SJSA1 (cell line): ENCODE measurements at regions not wholly inside any gene's neighbourhood (a gene's known extent, or its start where the extent isn't known, plus 50 kb on each side); places are given as distances from the start of the nearest gene placed in this dataset.

Experiments
- DNase-seq, 2 experiments: peaks; one replicate each; pipeline ENCODE4 v3.0.0-alpha.2; 2015 to 2020; ENCODE audit warnings: low spot score in 2 of 2, low read depth in 1 of 2
- H3K27ac ChIP-seq: fragments of 250-450 bp; sonication (Bioruptor Pico); 2 replicates; pipeline ENCODE4 v1.5.1; 2020; ENCODE audit warnings: mild to moderate bottlenecking, moderate library complexity
- H3K27me3 ChIP-seq: fragments of 250-450 bp; sonication (Bioruptor Pico); replicated peaks from 2 replicates; pipeline ENCODE4 v1.5.1; 2020; ENCODE audit warnings: mild to moderate bottlenecking, moderate library complexity
- H3K36me3 ChIP-seq: fragments of 250-450 bp; sonication (Bioruptor Pico); 2 replicates; pipeline ENCODE4 v1.5.1; 2020; ENCODE audit warnings: mild to moderate bottlenecking
- H3K4me1 ChIP-seq: fragments of 250-450 bp; sonication (Bioruptor Pico); replicated peaks from 2 replicates; pipeline ENCODE4 v1.6.1; 2021; ENCODE audit warnings: mild to moderate bottlenecking
- H3K4me3 ChIP-seq: fragments of 250-450 bp; sonication (Bioruptor Pico); 2 replicates; pipeline ENCODE4 v1.5.1; 2020; ENCODE audit warnings: mild to moderate bottlenecking
- H3K9me3 ChIP-seq: fragments of 250-450 bp; sonication (Bioruptor Pico); replicated peaks from 2 replicates; pipeline ENCODE4 v1.5.1; 2020; ENCODE audit warnings: mild to moderate bottlenecking

- no peaks in the 10 kb centered on the region for H3K36me3 ChIP-seq
- H3K4me3 ChIP-seq: no peak overlapping the region
- no peaks in the 10 kb centered on the region for H3K27me3 ChIP-seq
- DNase-seq: peak; percentile 1 to 31
- H3K9me3 ChIP-seq: no peaks in the 10 kb centered on the region
- no peaks in the 10 kb centered on the region for H3K4me1 ChIP-seq
- H3K27ac ChIP-seq: no peak overlapping the region
Observed at GRCh38 chrX:43557792-43558191, 98.3 kb upstream of the MAOA start.

DNA sequence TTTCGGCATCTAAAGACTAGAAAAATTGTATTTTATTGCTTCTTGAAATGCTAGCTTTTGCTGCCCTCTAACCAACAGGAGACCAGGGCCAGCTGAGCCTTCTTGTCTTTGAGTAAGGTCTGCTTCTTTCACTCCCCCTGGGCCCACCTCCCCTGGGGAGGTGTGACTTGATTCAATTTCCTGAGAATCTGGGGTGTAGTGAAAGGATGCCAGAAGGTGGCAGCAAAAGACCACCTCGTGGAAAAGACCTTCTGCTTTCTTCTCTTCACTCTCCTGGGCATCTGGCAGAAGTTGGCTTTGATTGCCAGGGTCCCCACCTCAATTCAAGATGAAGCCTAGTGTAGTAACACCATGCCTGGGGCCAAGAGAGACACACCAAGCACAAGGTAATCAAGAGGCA lies 96.5 kb upstream of the MAOA start:
- Histone ChIP-seq H3K4me1 (no peaks in the 10 kb centered on the region), H3K4me3 (no peak overlapping the region), H3K27ac (no peak overlapping the region), H3K36me3 (no peaks in the 10 kb centered on the region), H3K27me3 (no peaks in the 10 kb centered on the region), H3K9me3 (no peaks in the 10 kb centered on the region)
- DNase-seq: peak; percentile 18 to 23

GRCh38 chrX:43560247-43560946 lies 95.7 kb upstream of the MAOA start:
- no peaks in the 10 kb centered on the region for H3K9me3 ChIP-seq
- H3K4me1 ChIP-seq: no peaks in the 10 kb centered on the region
- H3K27ac ChIP-seq: no peak overlapping the region
- H3K27me3 ChIP-seq: no peaks in the 10 kb centered on the region
- no peaks in the 10 kb centered on the region for H3K36me3 ChIP-seq
- no peak for DNase-seq
- H3K4me3 ChIP-seq: no peak overlapping the region

DNA sequence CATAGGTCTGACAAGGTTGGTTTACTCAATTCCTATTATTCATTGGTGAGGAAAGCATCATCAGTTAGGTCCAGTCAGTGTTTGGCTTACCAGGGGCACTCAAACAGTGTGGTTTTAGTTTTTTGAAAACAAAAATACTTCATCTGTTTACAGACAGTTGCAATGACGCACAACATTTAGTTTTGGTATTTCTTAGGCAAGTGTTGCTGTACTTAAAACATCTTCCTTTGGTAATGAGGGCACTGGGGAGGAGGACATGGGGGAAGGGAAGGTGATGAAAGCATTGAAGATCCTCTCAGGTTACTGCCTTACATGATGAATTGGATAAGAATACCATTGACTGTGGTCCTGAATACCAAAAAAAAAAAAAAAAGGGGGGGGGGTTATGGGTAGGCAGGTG lies 93.7 kb upstream of the MAOA start:
- Histone ChIP-seq H3K4me1 (no peaks in the 10 kb centered on the region), H3K27me3 (no peaks in the 10 kb centered on the region), H3K27ac (no peak overlapping the region), H3K9me3 (no peaks in the 10 kb centered on the region), H3K36me3 (no peaks in the 10 kb centered on the region), H3K4me3 (no peak overlapping the region)
- DNase-seq: no peak

- DNase-seq: no peak
- H3K4me3 ChIP-seq: no peak overlapping the region
- no peaks in the 10 kb centered on the region for H3K4me1 ChIP-seq
- H3K36me3 ChIP-seq: no peaks in the 10 kb centered on the region
- no peak overlapping the region for H3K27ac ChIP-seq
- no peaks in the 10 kb centered on the region for H3K27me3 ChIP-seq
- H3K9me3 ChIP-seq: no peaks in the 10 kb centered on the region
Observed at GRCh38 chrX:43564953-43565352, 91.1 kb upstream of the MAOA start.

DNA sequence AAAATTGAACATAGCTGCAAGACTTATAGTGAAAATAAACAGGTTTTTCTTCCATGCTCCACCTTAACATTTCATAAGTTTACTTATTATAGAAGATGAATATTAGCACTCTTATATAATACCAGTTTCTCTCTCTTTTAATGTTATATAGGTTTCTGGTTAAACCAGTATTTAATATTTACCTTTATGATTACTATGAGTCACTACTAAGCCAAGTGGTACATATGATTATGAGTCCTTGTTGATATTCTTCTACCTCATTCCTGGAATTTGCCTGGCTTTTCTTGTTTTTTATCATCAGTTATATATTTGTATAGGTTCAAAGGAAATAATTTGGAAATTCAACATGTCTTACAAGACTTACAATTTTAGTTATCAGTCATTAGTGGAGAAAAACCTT lies 89.9 kb upstream of the MAOA start:
- no peak overlapping the region for H3K4me3 ChIP-seq
- no peaks in the 10 kb centered on the region for H3K36me3 ChIP-seq
- H3K4me1 ChIP-seq: no peaks in the 10 kb centered on the region
- no peak for DNase-seq
- H3K27me3 ChIP-seq: no peaks in the 10 kb centered on the region
- H3K27ac ChIP-seq: no peak overlapping the region
- no peaks in the 10 kb centered on the region for H3K9me3 ChIP-seq

DNA sequence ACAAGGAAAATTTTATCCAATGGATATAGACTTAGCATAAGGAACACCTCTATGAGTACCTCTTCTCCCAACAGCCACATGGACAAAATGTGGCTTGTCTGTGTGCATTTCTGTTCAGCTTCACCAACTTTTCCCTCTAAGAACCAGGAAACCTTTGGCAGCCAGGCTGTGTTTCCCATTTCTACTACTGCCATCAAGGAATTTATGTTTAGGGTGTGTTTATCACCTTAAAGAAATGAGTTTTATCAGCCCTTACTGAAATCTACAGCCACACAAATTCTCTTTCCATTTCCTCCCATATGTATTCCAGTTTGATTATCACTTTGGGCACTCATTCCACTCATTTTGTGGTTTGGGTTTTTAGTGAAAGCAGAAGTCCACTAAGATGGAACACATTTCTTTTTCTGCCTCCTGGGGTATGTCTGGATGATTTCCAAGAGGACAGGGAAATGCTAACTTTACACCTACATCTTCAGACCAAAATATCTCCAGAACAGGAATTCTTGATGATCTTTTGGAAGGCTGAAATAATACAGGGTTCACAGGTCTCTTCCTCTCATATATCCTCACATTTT lies 82.6 kb upstream of the MAOA start:
- Histone ChIP-seq H3K36me3 (no peaks in the 10 kb centered on the region), H3K4me3 (no peak overlapping the region), H3K9me3 (no peaks in the 10 kb centered on the region), H3K27ac (no peak overlapping the region), H3K27me3 (no peaks in the 10 kb centered on the region), H3K4me1 (no peaks in the 10 kb centered on the region)
- DNase-seq: no peak

- no peaks in the 10 kb centered on the region for H3K36me3 ChIP-seq
- H3K27ac ChIP-seq: no peak overlapping the region
- no peak overlapping the region for H3K4me3 ChIP-seq
- H3K9me3 ChIP-seq: no peaks in the 10 kb centered on the region
- no peaks in the 10 kb centered on the region for H3K4me1 ChIP-seq
- H3K27me3 ChIP-seq: no peaks in the 10 kb centered on the region
- DNase-seq: no peak
Observed at GRCh38 chrX:43580621-43581020, 75.5 kb upstream of the MAOA start.

DNA sequence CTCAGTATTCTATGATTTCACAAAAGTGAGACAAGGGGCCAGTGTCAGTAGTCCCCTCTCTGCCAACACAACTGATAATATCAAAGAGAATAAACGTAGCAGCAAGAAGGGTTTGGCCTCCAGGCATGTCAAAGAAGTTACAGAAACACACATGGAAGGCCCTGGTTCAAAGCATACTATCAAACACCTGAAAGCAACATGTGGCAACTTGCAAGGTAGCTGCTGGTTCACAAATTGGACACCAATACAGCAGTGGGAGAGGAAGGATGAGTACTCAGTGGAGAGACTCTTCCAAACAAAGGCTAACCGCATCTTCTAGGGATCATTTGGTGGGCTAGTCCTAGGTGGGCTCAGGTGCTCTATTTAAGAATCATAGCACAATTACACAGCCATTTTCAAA lies 74.9 kb upstream of the MAOA start:
- H3K4me3 ChIP-seq: no peak overlapping the region
- no peaks in the 10 kb centered on the region for H3K36me3 ChIP-seq
- no peaks in the 10 kb centered on the region for H3K4me1 ChIP-seq
- DNase-seq: no peak
- H3K9me3 ChIP-seq: no peaks in the 10 kb centered on the region
- no peaks in the 10 kb centered on the region for H3K27me3 ChIP-seq
- H3K27ac ChIP-seq: no peak overlapping the region

- Histone ChIP-seq H3K9me3 (no peaks in the 10 kb centered on the region), H3K4me3 (no peak overlapping the region), H3K36me3 (no peaks in the 10 kb centered on the region), H3K4me1 (no peaks in the 10 kb centered on the region), H3K27ac (no peak overlapping the region), H3K27me3 (no peaks in the 10 kb centered on the region)
- DNase-seq: no peak
Observed at GRCh38 chrX:43581888-43582539, 74.1 kb upstream of the MAOA start.

GRCh38 chrX:43582540-43582913 lies 73.6 kb upstream of the MAOA start:
- H3K4me1 ChIP-seq: no peaks in the 10 kb centered on the region
- H3K27ac ChIP-seq: no peak overlapping the region
- H3K27me3 ChIP-seq: no peaks in the 10 kb centered on the region
- H3K4me3 ChIP-seq: no peak overlapping the region
- H3K36me3 ChIP-seq: no peaks in the 10 kb centered on the region
- no peak for DNase-seq
- H3K9me3 ChIP-seq: no peaks in the 10 kb centered on the region

DNA sequence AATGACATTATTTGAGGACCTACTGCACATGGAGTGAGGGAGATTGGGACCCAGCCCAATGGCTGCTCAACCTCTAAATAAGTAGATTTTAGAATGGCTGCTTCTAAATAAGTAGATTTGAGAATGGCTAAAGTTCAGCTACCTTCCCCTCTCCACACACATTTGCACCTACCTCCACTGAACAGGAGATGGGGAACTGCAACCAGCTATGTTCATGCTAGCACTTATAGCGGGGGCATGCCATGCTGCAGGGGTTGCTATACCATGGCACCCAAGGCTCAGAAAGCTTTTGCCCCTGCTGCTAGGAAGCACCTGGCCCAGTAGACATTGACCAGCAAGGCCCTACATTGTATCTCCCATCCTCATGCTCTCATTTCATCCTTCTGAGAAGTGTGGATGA lies 70.2 kb upstream of the MAOA start:
- no peak overlapping the region for H3K27ac ChIP-seq
- no peak for DNase-seq
- no peak overlapping the region for H3K4me3 ChIP-seq
- H3K4me1 ChIP-seq: no peaks in the 10 kb centered on the region
- H3K9me3 ChIP-seq: no peaks in the 10 kb centered on the region
- no peaks in the 10 kb centered on the region for H3K36me3 ChIP-seq
- H3K27me3 ChIP-seq: no peaks in the 10 kb centered on the region

GRCh38 chrX:43586830-43587229 lies 69.3 kb upstream of the MAOA start:
- Histone ChIP-seq H3K4me1 (no peaks in the 10 kb centered on the region), H3K9me3 (no peaks in the 10 kb centered on the region), H3K4me3 (no peak overlapping the region), H3K27me3 (no peaks in the 10 kb centered on the region), H3K36me3 (no peaks in the 10 kb centered on the region), H3K27ac (no peak overlapping the region)
- no peak for DNase-seq

- H3K36me3 ChIP-seq: no peaks in the 10 kb centered on the region
- no peak overlapping the region for H3K4me3 ChIP-seq
- H3K27me3 ChIP-seq: no peaks in the 10 kb centered on the region
- H3K4me1 ChIP-seq: no peaks in the 10 kb centered on the region
- no peaks in the 10 kb centered on the region for H3K9me3 ChIP-seq
- H3K27ac ChIP-seq: no peak overlapping the region
- DNase-seq: no peak
Observed at GRCh38 chrX:43589735-43590134, 66.4 kb upstream of the MAOA start.
